Amniotic stem cell (primary cell): ENCODE measurements at regions not wholly inside any gene's neighbourhood (a gene's known extent, or its start where the extent isn't known, plus 50 kb on each side); places are given as distances from the start of the nearest gene placed in this dataset.

ENCODE experiments used
- DNase-seq: peaks from one replicate; lab custom pipeline; 2025; lab: John Stamatoyannopoulos, UW

DNA sequence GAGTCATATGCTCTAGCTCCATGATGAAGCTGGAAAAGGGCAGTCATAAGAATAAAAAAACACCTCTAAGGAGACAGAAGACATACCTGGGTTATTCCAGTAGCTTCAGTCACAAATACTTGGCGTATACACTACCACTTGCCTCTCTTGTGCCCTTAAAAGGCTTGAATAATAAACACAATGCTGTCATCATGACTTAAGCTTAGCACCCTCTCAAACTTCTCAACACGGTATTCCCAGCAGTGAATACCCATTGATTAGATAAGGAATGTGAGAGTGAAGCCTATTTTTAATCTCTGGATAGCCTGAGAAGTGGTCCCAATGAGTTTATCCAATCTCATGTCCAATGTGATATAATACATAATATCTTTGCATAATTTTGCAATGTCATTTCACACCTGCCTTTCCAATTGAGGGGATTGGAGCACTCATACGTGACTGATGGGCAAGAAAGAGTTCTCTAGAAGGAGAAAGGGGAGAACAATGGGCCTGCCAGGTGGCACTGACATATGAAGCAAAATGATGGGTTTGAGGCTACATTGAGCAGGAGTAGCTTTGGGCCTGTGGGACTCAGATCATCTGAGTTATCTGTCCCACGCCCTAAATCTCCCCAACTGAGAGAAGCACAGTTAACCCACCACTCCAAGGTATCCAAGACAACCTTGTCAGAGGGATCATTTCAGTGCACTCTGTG is 298.6 kb upstream of the DAB1 start:
- no peak for DNase-seq

DNA sequence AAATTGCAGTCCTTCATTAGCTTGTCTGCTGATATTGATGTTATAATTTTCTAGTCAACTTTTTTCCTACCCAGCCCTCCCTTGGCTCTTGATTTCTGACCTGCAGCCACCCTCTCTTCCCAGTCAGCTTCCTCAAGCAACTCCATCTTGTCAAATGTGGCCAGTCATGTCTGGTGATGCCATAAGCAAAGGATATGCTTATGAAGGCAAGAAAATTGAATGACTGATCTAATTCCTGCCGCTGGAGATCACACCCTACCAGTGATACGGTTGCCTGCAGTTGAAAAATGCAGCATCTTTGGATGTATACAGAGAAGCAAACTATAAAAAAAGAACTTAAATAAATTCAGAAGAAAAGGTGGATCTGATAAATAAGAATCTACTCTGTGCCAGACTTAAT is 297.1 kb upstream of the DAB1 start:
- DNase-seq: no peak

DNA sequence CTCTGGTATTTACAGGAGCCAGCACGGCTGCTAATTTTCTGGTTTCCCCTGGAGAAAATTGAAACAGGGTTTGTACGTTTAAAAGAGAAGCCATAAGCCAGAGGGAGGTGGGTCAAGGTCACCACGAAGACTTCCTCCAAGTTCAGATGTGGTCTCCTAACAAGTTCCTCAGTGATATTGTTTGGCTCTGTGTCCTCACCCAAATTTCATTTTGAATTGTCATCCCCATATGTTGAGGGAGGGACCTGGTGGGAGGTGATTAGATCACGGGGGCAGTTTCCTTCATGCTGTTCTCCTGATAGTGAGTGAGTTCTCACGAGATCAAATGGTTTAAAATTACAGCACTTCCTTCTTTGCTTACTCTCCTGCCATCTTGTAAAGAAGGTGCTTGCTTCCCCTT is 295.4 kb upstream of the DAB1 start:
- no peak for DNase-seq

- no peak for DNase-seq
Observed at GRCh38 chr1:57713501-57713900, 289.6 kb upstream of the DAB1 start.

DNA sequence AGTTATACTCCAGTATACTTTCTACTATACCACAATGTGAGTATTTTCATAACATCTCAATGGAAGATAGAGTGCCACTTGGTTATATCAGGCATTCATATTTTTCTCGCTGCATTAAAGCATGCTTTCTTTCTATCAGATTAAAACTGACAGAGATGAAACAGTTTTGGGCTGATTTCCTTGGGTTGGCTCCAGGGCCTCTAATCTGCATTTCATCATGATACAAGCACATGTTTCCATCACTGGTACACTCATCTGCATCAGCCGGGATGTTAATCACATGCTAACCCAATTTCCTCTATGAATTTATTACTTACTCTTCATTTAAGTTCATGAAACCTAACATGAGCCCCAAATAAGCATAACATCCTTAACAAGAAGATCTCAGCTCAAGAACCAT is 289.0 kb upstream of the DAB1 start:
- no peak for DNase-seq

DNA sequence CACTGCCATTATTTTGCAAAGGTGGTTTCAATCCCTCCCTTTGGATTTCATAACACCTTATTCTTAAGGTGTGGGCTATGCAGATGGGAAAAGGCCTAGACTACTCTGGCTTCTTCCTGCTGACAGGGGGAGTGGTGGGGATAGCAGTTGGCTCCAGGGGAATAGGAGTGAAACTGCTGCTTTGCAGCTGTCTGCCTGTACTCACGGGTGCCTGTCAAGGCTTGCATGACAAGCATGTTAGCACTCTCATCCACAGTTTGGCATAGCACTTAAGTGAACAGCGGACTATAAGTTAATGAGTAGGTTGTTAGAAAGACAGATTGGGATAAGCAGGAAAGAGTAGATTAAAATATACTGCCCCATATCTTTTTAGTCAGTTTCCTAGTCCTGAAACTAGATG is 287.5 kb upstream of the DAB1 start:
- DNase-seq: no peak

- DNase-seq: no peak
Observed at GRCh38 chr1:57707631-57708030, 283.8 kb upstream of the DAB1 start.

- DNase-seq: no peak
Observed at GRCh38 chr1:57704811-57705210, 281.0 kb upstream of the DAB1 start.

- no peak for DNase-seq
Observed at GRCh38 chr1:57704231-57704630, 280.4 kb upstream of the DAB1 start.

GRCh38 chr1:57696904-57697303 is 273.0 kb upstream of the DAB1 start:
- no peak for DNase-seq

DNA sequence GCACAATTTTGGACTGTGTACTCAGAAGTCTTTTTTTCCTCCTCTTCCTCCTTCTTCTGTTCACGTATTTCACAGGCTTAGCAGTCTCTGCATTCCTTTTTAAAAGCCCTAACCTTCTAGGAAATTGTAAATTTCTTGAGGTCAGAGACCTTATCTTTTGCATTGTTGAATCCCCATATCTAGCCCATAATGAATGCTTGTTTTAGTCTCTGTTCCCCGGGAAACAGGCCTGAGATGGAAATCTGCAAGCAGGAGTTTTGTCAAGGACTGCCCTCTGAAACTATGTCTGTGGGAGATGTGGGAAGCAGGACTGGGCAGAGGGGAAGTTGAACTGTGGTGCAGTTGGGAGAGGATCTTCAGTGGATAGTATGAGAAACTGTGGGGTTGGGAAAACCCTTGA is 272.2 kb upstream of the DAB1 start:
- no peak for DNase-seq

GRCh38 chr1:57686306-57686705 is 262.4 kb upstream of the DAB1 start:
- no peak for DNase-seq

DNA sequence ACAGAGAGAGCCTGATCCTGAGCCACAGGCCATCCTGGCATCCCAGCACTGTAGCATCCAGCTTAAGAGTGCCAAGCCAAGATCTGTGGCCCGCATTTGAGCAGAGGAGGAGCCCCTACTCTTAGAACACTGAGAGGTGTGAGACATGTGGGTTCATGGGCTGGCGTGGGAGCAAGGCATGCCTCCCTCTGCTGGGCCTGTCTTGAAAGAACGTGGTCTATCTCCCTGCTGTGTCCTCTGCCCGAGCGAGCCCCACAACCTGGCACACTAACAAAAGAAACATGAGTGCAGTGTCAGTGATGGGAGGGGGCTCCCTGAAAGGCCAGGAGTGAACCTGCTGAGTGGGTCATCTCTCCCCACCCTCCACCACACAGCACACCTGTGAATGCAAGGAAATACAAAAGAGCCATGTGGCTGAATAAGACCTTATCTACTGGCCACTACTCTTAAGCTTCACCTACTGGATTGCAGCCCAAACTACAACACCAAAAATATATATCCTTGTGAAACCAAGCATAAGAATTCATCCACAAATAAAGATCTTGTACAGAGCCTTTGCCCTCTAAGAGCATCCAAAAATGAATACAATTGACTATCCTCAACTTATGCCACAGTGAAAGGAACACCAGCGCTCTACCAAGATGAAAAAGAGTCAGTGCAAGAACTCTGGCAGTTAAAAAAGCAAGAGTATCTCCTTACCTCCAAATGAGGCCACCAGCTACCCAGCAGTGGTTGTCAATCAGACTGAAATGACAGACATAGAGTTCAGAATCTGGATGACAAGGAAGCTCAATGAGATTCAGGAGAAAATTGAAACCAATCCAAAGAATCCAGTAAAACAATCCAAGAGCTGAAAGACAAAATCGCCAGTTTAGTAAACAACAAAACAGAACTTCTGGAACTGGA is 259.4 kb upstream of the DAB1 start:
- no peak for DNase-seq

- no peak for DNase-seq
Observed at GRCh38 chr1:57678138-57678537, 254.3 kb upstream of the DAB1 start.

DNA sequence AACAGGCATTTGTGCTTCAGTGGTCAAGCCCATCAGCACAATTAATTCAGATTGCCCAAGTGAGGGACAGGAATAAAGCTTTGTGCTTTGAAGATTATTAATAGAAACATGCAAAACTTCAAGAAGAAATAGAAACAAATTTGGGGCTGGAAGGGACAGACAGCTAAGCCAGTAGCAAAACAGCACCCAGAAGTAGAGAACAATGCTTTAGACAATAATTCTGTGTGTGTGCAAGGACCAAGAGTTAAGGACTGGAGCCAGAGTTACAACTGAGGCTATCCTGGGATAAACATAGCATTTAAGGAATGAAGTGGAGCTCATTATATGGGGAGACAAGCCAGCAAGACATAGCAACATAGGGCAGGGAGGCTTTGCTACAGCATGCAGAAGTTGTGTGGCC is 251.9 kb upstream of the DAB1 start:
- no peak for DNase-seq

GRCh38 chr1:57674801-57675200 is 250.9 kb upstream of the DAB1 start:
- no peak for DNase-seq

DNA sequence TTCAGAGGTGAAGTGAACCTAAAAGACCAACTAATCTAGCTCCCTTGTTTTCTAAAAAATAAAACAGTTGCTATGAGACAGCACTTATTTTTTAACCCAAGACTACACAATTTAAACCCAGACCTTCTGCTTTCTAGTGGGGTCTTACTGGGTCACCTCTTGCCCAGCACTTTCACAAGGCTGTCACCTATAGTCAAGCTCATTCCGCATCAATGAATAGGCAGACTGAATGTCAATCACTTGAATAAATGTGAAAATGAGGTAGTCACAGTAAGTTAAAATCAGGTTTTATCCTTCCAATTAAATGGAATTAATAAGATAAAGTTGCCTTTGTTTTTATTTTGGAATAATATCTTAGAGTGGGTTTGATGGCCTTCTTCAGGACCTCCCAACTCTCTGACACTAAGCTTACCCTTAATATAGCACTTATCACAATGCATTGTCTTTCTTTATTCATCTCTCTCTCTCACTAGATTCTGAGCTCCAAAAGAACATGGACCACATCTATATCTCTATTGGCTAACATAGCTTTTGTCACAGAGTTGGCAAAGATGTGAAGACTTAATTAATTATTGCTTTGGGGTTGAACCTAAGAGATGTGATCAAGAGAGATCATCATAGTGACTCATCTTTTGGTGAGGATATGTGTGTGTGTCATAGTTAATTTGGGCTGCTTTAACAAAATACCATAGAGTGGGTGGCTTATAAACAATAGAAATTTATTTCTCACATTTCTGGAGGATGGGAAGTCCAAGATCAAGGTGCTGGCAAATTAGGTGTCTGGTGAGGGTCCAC is 248.7 kb upstream of the DAB1 start:
- DNase-seq: no peak

- no peak for DNase-seq
Observed at GRCh38 chr1:57671750-57672149, 247.9 kb upstream of the DAB1 start.

GRCh38 chr1:57659804-57660203 is 235.9 kb upstream of the DAB1 start:
- DNase-seq: no peak

- DNase-seq: no peak
Observed at GRCh38 chr1:57655161-57655560, 231.3 kb upstream of the DAB1 start.

DNA sequence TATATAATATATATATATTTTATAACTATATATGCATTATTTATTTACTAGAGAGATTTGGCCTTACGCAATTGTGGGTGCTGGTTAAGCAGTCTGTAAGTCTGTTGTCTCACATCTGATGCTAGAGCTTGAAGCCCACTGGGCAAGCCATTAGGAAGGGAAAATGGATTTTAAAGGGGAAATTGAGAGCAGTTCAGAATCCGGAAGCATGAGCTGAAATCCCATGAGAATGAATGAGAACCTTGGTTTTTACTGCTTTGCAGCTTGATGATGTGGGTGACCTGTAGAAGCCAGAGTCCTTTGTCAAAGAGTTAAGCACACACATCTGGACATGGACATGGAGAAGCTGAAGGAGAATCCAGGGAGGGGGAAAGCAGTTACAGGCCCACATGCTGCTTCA is 220.8 kb upstream of the DAB1 start:
- no peak for DNase-seq

GRCh38 chr1:57638239-57638638 is 214.4 kb upstream of the DAB1 start:
- no peak for DNase-seq

DNA sequence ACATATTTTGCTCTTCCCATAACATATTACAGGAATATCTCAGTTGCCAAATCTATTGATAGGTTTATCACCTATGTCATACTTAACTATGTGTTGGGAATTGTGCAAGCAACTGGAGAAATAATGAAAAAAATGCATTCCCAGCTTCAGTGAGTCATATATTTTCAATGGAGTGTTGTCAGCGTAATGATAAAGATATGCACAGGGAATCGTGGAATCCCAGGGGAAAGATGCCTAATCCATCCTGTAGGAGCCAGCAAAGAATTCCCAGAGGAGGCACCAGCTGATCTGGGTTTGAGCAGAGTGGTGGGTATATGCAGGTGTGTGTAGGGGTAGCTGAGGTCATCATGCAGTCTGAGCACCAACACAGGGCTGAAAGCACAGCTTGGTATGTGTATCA is 213.3 kb upstream of the DAB1 start:
- DNase-seq: no peak
